A549 (cell line): ENCODE measurements at regions not wholly inside any gene's neighbourhood (a gene's known extent, or its start where the extent isn't known, plus 50 kb on each side); places are given as distances from the start of the nearest gene placed in this dataset.

Experiments
- ATAC-seq, 2 experiments: fragments of 200-7000 bp in 1 of 2; fragments of >200 bp in 1 of 2; cut with Nextera tagmentation in 1 of 2; cut with Tn5 transposase in 1 of 2; 3 replicates each; pipeline versions ENCODE4 v1.8.0 to v1.9.1; 2018 to 2020; ENCODE audit warnings: mild to moderate bottlenecking in 1 of 2, moderate library complexity in 1 of 2
- CTCF ChIA-PET: fragments of 300-600 bp; sonication (Branson Sonifier 250); formaldehyde crosslinking; extraction: SDS; loops from one replicate; lab custom pipeline; 2021; ENCODE audit warnings: antibody characterized with exemption, inconsistent platforms; lab: Yijun Ruan, JAX
- POLR2A ChIA-PET: fragments of 350-600 bp; formaldehyde crosslinking; extraction: SDS; loops from one replicate; lab custom pipeline; 2021; ENCODE audit warnings: antibody characterized with exemption, inconsistent platforms; lab: Yijun Ruan, JAX
- DNase-seq, 2 experiments: peaks; one replicate each; pipeline versions ENCODE4 v3.0.0 to v3.0.0-alpha.2; 2011 to 2016; ENCODE audit warnings: low read depth in 1 of 2, low spot score in 1 of 2
- FAIRE-seq: peaks from 2 replicates; lab custom pipeline; 2011; peaks lifted over from hg19 to GRCh38; lab: Jason Lieb, UNC
- H3K27ac ChIP-seq, 2 experiments: fragments of >200 bp; sonication (Bioruptor Twin); formaldehyde crosslinking; 3 replicates each; pipeline ENCODE4 v1.5.1; 2016 to 2017
- H3K4me1 ChIP-seq: fragments of >200 bp; sonication (Bioruptor Twin); formaldehyde crosslinking; 3 replicates; pipeline ENCODE4 v1.6.1; 2016
- H3K4me2 ChIP-seq: fragments of >200 bp; sonication (Bioruptor Twin); formaldehyde crosslinking; 3 replicates; pipeline ENCODE4 v1.6.1; 2016
- H3K4me3 ChIP-seq: fragments of >200 bp; sonication (Bioruptor Twin); formaldehyde crosslinking; 3 replicates; pipeline ENCODE4 v1.5.1; 2016
- H3K9me3 ChIP-seq: fragments of >200 bp; sonication (Bioruptor Twin); formaldehyde crosslinking; 3 replicates; pipeline ENCODE4 v1.6.1; 2016
- BHLHE40 ChIP-seq: IDR thresholded peaks from 2 replicates; pipeline ENCODE4 v1.6.1; 2012; ENCODE audit warnings: low read depth, low read length, inconsistent platforms
- CBX2 ChIP-seq: fragments of 200-600 bp; sonication (generic); IDR thresholded peaks from 2 replicates; pipeline ENCODE4 v1.6.1; 2016; ENCODE audit warnings: low read depth, mild to moderate bottlenecking, borderline replicate concordance
- FOSL2 ChIP-seq, 2 experiments: fragments of 450-650 bp in 1 of 2; fragments of >200 bp in 1 of 2; sonication (Bioruptor Twin) in 1 of 2; formaldehyde crosslinking; IDR thresholded peaks; 2 replicates each; pipeline versions ENCODE4 v1.5.0 to v1.6.1; 2016 to 2020; ENCODE audit warnings: mild to moderate bottlenecking in 1 of 2, moderate library complexity in 1 of 2
- HOXA7 ChIP-seq: fragments of 250-450 bp; sonication (Bioruptor Pico); IDR thresholded peaks from 2 replicates; pipeline ENCODE4 v1.5.0; 2020; ENCODE audit warnings: mild to moderate bottlenecking, moderate library complexity
- HOXB13 ChIP-seq: fragments of 250-450 bp; sonication (Bioruptor Pico); IDR thresholded peaks from 2 replicates; pipeline ENCODE4 v1.5.0; 2020; ENCODE audit warnings: low read depth, mild to moderate bottlenecking, moderate library complexity
- MYC ChIP-seq: IDR thresholded peaks from 2 replicates; pipeline ENCODE4 v1.6.1; 2012; ENCODE audit warnings: mild to moderate bottlenecking, inconsistent platforms, low read length, improper control_type of control experiment, borderline replicate concordance
- NFE2L2 ChIP-seq: fragments of 150-350 bp; conservative IDR thresholded peaks from 2 replicates; pipeline ENCODE4 v1.6.1; 2014; ENCODE audit warnings: low read length
- RAD21 ChIP-seq, 2 experiments: fragments of >200 bp in 1 of 2; sonication (Bioruptor Twin) in 1 of 2; formaldehyde crosslinking in 1 of 2; IDR thresholded peaks in 1 of 2; conservative IDR thresholded peaks in 1 of 2; 2 replicates in 1 of 2; 3 replicates in 1 of 2; pipeline ENCODE4 v1.6.1; 2012 to 2018; ENCODE audit warnings: inconsistent platforms in 1 of 2
- RARB ChIP-seq: fragments of 250-450 bp; sonication (Bioruptor Pico); IDR thresholded peaks from 2 replicates; pipeline ENCODE4 v1.8.0; 2021; ENCODE audit warnings: mild to moderate bottlenecking, moderate library complexity
- ZC3H11A ChIP-seq: fragments of 450-650 bp; IDR thresholded peaks from 2 replicates; pipeline ENCODE4 v1.6.1; 2014; ENCODE audit warnings: antibody characterized with exemption, mild to moderate bottlenecking
- ZFP36 ChIP-seq: fragments of 450-650 bp; IDR thresholded peaks from 2 replicates; pipeline ENCODE4 v1.6.1; 2014; ENCODE audit warnings: borderline replicate concordance; ENCODE audit not compliant: partially characterized antibody
- WGBS: methylation state at CpG from one replicate; pipeline ENCODE4 v1.1.6; 2017; ENCODE audit errors: missing lambda C conversion rate; 5-methylcytosine and 5-hydroxymethylcytosine counted together
- TF ChIP-seq, protein P1 (sequence below): fragments of 250-450 bp; sonication (Bioruptor Pico); IDR thresholded peaks from 2 replicates; pipeline ENCODE4 v1.5.0; 2020; ENCODE audit warnings: low read depth, mild to moderate bottlenecking, moderate library complexity
- TF ChIP-seq, protein P2 (sequence below): fragments of 250-450 bp; sonication (Bioruptor Pico); IDR thresholded peaks from 2 replicates; pipeline ENCODE4 v1.5.0; 2021; ENCODE audit warnings: mild to moderate bottlenecking, moderate library complexity, borderline replicate concordance
- TF ChIP-seq, protein P3 (sequence below): fragments of 200-600 bp; sonication (generic); IDR thresholded peaks from 2 replicates; pipeline ENCODE4 v1.6.1; 2016; ENCODE audit warnings: antibody characterized with exemption, mild to moderate bottlenecking, moderate library complexity
- TF ChIP-seq, protein P4 (sequence below): fragments of 450-650 bp; IDR thresholded peaks from 2 replicates; pipeline ENCODE4 v1.6.1; 2014; ENCODE audit warnings: antibody characterized with exemption

DNA sequence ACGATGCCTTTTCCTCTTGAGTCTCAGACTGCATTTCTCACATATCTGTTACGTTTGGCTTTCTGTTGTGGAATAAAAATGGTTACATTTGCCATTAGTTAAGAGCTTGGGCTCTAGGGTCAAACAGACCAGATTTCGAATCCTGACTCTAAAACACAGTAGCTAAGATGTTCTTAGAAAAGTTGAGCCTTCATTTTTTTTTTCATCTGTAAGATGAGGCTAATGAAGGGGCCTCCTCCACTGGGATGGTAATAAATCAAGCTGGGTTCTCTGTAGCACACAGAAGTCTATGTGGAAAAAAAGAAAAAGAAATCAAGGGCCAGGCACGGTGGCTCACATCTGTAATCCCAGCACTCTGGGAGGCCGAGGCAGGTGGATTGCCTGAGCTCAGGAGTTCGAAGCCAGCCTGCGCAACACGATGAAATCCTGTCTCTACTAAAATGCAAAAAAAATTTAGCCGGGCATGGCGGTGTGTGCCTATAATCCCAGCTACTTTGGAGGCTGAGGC is 49.9 kb upstream of the CAPRIN1 start:
- 76% methylated on average over 10 of the region's 10 CpGs for WGBS

DNA sequence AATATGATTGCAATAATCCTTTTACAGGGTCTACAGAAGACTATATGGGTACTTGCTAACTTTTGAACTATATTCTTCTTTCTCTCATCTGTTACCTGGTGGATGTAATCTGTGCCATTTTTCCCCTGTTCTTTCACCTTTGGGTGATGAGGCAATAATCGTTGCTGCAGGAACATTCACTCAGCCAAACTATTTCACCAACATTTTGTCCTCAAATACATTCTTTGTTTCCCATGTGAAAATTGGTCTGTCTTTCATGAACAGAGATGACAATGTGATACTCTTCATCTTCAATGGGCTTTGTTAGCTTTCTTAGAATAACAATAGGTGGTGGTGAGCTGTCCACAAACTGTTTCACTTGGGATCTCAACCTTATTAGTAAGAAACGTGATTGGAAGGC is 52.1 kb upstream of the CAPRIN1 start:
- Histone ChIP-seq H3K4me2 (no peak overlapping the region), H3K4me1 (peaks cover 14% of the 10 kb centered on the region), H3K4me3 (no peak overlapping the region), H3K9me3 (no peaks in the 10 kb centered on the region), H3K27ac (no peak overlapping the region)
- 15% methylated on average over 2 of the region's 2 CpGs for WGBS
- no peak for ATAC-seq
- FAIRE-seq = no peak
- TF ChIP-seq RAD21 (conservative IDR thresholded peaks at IDR 0.05 in 1 of 2, IDR thresholded peaks at IDR 0.05 in 1 of 2) (no peak), NFE2L2 (no peak), ZFP36 (no peak), HOXB13 (CRISPR knock-in tag) (no peak), MYC (no peak), BHLHE40 (no peak), CBX2 (no peak)
- TF ChIP-seq, protein P1, sequence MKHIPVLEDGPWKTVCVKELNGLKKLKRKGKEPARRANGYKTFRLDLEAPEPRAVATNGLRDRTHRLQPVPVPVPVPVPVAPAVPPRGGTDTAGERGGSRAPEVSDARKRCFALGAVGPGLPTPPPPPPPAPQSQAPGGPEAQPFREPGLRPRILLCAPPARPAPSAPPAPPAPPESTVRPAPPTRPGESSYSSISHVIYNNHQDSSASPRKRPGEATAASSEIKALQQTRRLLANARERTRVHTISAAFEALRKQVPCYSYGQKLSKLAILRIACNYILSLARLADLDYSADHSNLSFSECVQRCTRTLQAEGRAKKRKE (CRISPR knock-in tag) = no peak
- TF ChIP-seq, protein P2, sequence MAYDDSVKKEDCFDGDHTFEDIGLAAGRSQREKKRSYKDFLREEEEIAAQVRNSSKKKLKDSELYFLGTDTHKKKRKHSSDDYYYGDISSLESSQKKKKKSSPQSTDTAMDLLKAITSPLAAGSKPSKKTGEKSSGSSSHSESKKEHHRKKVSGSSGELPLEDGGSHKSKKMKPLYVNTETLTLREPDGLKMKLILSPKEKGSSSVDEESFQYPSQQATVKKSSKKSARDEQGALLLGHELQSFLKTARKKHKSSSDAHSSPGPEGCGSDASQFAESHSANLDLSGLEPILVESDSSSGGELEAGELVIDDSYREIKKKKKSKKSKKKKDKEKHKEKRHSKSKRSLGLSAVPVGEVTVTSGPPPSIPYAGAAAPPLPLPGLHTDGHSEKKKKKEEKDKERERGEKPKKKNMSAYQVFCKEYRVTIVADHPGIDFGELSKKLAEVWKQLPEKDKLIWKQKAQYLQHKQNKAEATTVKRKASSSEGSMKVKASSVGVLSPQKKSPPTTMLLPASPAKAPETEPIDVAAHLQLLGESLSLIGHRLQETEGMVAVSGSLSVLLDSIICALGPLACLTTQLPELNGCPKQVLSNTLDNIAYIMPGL (CRISPR knock-in tag) = no peak
- TF ChIP-seq, protein P3, sequence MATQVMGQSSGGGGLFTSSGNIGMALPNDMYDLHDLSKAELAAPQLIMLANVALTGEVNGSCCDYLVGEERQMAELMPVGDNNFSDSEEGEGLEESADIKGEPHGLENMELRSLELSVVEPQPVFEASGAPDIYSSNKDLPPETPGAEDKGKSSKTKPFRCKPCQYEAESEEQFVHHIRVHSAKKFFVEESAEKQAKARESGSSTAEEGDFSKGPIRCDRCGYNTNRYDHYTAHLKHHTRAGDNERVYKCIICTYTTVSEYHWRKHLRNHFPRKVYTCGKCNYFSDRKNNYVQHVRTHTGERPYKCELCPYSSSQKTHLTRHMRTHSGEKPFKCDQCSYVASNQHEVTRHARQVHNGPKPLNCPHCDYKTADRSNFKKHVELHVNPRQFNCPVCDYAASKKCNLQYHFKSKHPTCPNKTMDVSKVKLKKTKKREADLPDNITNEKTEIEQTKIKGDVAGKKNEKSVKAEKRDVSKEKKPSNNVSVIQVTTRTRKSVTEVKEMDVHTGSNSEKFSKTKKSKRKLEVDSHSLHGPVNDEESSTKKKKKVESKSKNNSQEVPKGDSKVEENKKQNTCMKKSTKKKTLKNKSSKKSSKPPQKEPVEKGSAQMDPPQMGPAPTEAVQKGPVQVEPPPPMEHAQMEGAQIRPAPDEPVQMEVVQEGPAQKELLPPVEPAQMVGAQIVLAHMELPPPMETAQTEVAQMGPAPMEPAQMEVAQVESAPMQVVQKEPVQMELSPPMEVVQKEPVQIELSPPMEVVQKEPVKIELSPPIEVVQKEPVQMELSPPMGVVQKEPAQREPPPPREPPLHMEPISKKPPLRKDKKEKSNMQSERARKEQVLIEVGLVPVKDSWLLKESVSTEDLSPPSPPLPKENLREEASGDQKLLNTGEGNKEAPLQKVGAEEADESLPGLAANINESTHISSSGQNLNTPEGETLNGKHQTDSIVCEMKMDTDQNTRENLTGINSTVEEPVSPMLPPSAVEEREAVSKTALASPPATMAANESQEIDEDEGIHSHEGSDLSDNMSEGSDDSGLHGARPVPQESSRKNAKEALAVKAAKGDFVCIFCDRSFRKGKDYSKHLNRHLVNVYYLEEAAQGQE = no peak
- TF ChIP-seq, protein P4, sequence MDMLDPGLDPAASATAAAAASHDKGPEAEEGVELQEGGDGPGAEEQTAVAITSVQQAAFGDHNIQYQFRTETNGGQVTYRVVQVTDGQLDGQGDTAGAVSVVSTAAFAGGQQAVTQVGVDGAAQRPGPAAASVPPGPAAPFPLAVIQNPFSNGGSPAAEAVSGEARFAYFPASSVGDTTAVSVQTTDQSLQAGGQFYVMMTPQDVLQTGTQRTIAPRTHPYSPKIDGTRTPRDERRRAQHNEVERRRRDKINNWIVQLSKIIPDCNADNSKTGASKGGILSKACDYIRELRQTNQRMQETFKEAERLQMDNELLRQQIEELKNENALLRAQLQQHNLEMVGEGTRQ = no peak
- ChIA-PET CTCF (interaction anchor here (0.6 to 4.3 kb wide), 5 partner anchors 11 to 358 kb away, joined by 4 to 37 read pairs (median 9); partner anchors contain the start of gene ABTB2), POLR2A (no interaction called here)
- DNase-seq = no peak

More for the DNA sequence above, 49.9 kb upstream of the CAPRIN1 start:
- ATAC-seq (no peak), FAIRE-seq (no peak), DNase-seq (no peak)
- Histone ChIP-seq H3K9me3 (no peaks in the 10 kb centered on the region), H3K4me2 (no peak overlapping the region), H3K4me3 (no peak overlapping the region), H3K4me1 (peaks cover 13% of the 10 kb centered on the region), H3K27ac (no peak overlapping the region)
- ChIA-PET POLR2A (no interaction called here), CTCF (interaction anchor here (1.2 to 2.5 kb wide), 4 partner anchors 10 to 491 kb away, joined by 3 to 11 read pairs (median 6); no protein-coding TSS in a partner anchor)
- TF ChIP-seq RARB (CRISPR knock-in tag) = no peak

DNA sequence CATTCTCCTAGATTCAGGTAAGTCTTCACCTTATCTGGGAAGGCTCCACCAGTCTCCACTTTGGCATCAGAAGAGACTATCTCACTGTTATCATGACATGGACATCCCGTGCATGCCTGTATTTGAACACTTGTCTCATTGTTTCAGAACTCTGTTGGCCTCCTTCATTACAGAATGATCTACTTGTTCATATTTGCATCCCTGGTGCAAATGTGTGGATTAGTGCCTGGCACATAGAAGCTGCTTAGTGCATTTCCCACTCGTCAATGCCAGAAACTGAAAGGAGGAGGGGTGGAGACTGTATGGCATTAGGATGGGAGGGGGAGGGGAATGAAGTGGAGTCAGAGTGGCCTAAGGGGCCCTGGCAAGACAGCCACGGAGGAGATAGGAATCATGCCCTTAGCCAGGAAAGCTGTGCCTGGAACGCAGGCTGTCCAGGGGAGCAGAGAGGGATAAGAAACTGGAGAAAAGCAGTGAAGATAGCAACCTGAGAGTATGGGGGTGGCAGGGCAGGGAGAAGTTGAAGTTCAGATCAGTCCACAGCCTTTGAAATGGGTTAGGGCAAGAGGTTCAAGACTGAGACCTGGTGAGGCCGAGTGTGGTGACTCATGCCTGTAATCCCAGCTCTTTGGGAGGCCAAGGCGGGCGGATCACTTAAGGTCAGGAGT is 53.8 kb upstream of the CAPRIN1 start:
- FAIRE-seq (no peak), ATAC-seq (peak; percentile 54 to 62; a peak in 4 of 6 replicates)
- no peaks in the 10 kb centered on the region for H3K9me3 ChIP-seq
- ChIA-PET POLR2A (interaction anchor here (1.3 kb wide), 1 partner anchor 108 kb away, joined by 4 read pairs; the partner anchor contains the start of gene NAT10), CTCF (interaction anchor here (0.7 to 4.3 kb wide), 45 partner anchors 9 to 495 kb away, joined by 3 to 49 read pairs (median 4); partner anchors contain the start of genes ABTB2, CAPRIN1 and NAT10)
- peak overlapping the region; percentile 75 for H3K4me2 ChIP-seq
- H3K27ac ChIP-seq = no peak overlapping the region
- no peak overlapping the region for H3K4me3 ChIP-seq
- no peak for TF ChIP-seq FOSL2 (IDR thresholded peaks at IDR 0.05)
- 0 out of 2 replicates have a peak, but pooled peaks have one; percentile 25 for TF ChIP-seq FOSL2 (CRISPR knock-in tag; IDR thresholded peaks at IDR 0.05)
- TF ChIP-seq ZC3H11A = no peak
- no peak for TF ChIP-seq ZFP36
- TF ChIP-seq NFE2L2 = no peak
- no peak for TF ChIP-seq HOXA7 (CRISPR knock-in tag)
- TF ChIP-seq, all 56 proteins: peak for 1
- WGBS = 53% methylated on average over 7 of the region's 7 CpGs
- peaks cover 14% of the 10 kb centered on the region for H3K4me1 ChIP-seq
- DNase-seq = no peak
